ENCODE measurements at regions not wholly inside any gene's neighbourhood (a gene's known extent, or its start where the extent isn't known, plus 50 kb on each side); places are given as distances from the start of the nearest gene placed in this dataset.
"Not testable (repeated sequence)": the region's sequence is repeated elsewhere in the genome, so short reads cannot be mapped to it uniquely, and the experiment has no call there.

DNA sequence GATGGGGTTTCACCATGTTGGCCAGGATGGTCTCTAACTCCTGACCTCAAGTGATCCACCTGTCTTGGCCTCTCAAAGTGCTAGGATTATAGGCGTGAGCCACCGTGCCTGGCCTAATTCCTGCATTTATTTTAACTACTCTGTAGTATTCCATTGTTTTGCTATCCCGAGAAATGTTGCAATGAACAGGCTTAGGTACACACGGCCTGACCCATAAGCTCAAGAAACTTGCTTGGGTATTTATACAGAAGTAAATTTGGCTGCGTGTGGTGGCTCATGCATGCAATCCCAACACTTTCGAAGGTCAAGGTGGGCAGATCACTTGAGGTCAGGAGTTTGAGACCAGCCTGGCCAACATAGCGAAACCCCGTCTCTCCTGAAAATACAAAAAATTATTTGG is 67.1 kb upstream of the GPCPD1 start:
- 90% methylated on average over 8 of the region's 8 CpGs for WGBS (ENCODE audit: low lambda C conversion rate)
- H3K4me3 ChIP-seq (ENCODE audit: low read depth in 2 of 2, low read length in 1 of 2); H3K36me3 ChIP-seq (replicated peaks in 1 of 2; ENCODE audit: control insufficient read depth in 1 of 2, insufficient read depth in 2 of 2, low read length in 1 of 2); H3K4me1 ChIP-seq (ENCODE audit: control insufficient read depth in 1 of 2, insufficient read depth in 2 of 2, low read depth in 1 of 2, low read length in 1 of 2); POLR2A ChIA-PET; H3K9me2 ChIP-seq; H3K4me2 ChIP-seq; H3K9ac ChIP-seq; H2AFZ ChIP-seq (ENCODE audit: low read depth); H3F3A ChIP-seq (replicated peaks; ENCODE audit: insufficient read depth); H3K79me2 ChIP-seq (ENCODE audit: insufficient read depth); DNase-seq; H3K27ac ChIP-seq (ENCODE audit: low read depth in 2 of 2, low read length in 1 of 2); H3K27me3 ChIP-seq (ENCODE audit: insufficient read depth); H3K9me3 ChIP-seq; H4K20me1 ChIP-seq (ENCODE audit: insufficient read depth); CTCF ChIA-PET: not testable (repeated sequence)

- H3K79me2 ChIP-seq (ENCODE audit: insufficient read depth), result no peaks in the 10 kb centered on the region
- H3K27ac ChIP-seq (ENCODE audit: low read depth in 2 of 2, low read length in 1 of 2), result no peak overlapping the region
- H3K9me2 ChIP-seq, result no peaks in the 10 kb centered on the region
- WGBS (ENCODE audit: low lambda C conversion rate), result 78% methylated on average over 4 of the region's 4 CpGs
- no peak overlapping the region for H3K4me2 ChIP-seq
- no peak overlapping the region for H3K4me3 ChIP-seq (ENCODE audit: low read depth in 2 of 2, low read length in 1 of 2)
- no peaks in the 10 kb centered on the region for H3K36me3 ChIP-seq (replicated peaks in 1 of 2; ENCODE audit: control insufficient read depth in 1 of 2, insufficient read depth in 2 of 2, low read length in 1 of 2)
- H2AFZ ChIP-seq (ENCODE audit: low read depth), result no peak overlapping the region
- CTCF ChIA-PET, result no interaction called here
- H3K9ac ChIP-seq, result no peak overlapping the region
- no peaks in the 10 kb centered on the region for H4K20me1 ChIP-seq (ENCODE audit: insufficient read depth)
- no peaks in the 10 kb centered on the region for H3K27me3 ChIP-seq (ENCODE audit: insufficient read depth)
- no peaks in the 10 kb centered on the region for H3K4me1 ChIP-seq (ENCODE audit: control insufficient read depth in 1 of 2, insufficient read depth in 2 of 2, low read depth in 1 of 2, low read length in 1 of 2)
- POLR2A ChIA-PET, result no interaction called here
- TF ChIP-seq RFX5 (IDR thresholded peaks at IDR 0.05; ENCODE audit: low read length) (no peak), ELF1 (IDR thresholded peaks at IDR 0.05) (no peak), JUND (IDR thresholded peaks at IDR 0.05) (no peak)
- no peaks in the 10 kb centered on the region for H3F3A ChIP-seq (replicated peaks; ENCODE audit: insufficient read depth)
- no peak for DNase-seq
- no peaks in the 10 kb centered on the region for H3K9me3 ChIP-seq
These were observed 66.6 kb upstream of the GPCPD1 start for GRCh38 chr20:5677389-5677788.

- H3K36me3 ChIP-seq (replicated peaks in 1 of 2; ENCODE audit: control insufficient read depth in 1 of 2, insufficient read depth in 2 of 2, low read length in 1 of 2), result no peaks in the 10 kb centered on the region
- no peak overlapping the region for H3K27ac ChIP-seq (ENCODE audit: low read depth in 2 of 2, low read length in 1 of 2)
- H3K27me3 ChIP-seq (ENCODE audit: insufficient read depth), result no peaks in the 10 kb centered on the region
- no peak overlapping the region for H2AFZ ChIP-seq (ENCODE audit: low read depth)
- H4K20me1 ChIP-seq (ENCODE audit: insufficient read depth), result no peaks in the 10 kb centered on the region
- ChIA-PET CTCF (no interaction called here), POLR2A (no interaction called here)
- 76% methylated on average over 12 of the region's 12 CpGs for WGBS (ENCODE audit: low lambda C conversion rate)
- H3K4me3 ChIP-seq (ENCODE audit: low read depth in 2 of 2, low read length in 1 of 2), result no peak overlapping the region
- H3F3A ChIP-seq (replicated peaks; ENCODE audit: insufficient read depth), result no peaks in the 10 kb centered on the region
- H3K9ac ChIP-seq, result no peak overlapping the region
- H3K4me1 ChIP-seq (ENCODE audit: control insufficient read depth in 1 of 2, insufficient read depth in 2 of 2, low read depth in 1 of 2, low read length in 1 of 2), result no peaks in the 10 kb centered on the region
- no peak for TF ChIP-seq SIN3A (IDR thresholded peaks at IDR 0.05; ENCODE audit: borderline replicate concordance, low read depth, low read length)
- no peak for TF ChIP-seq FOXM1 (IDR thresholded peaks at IDR 0.05; ENCODE audit: low read depth)
- TF ChIP-seq GATA2 (CRISPR knock-in tag; IDR thresholded peaks at IDR 0.05), result no peak
- no peak for TF ChIP-seq EP300 (IDR thresholded peaks at IDR 0.05; ENCODE audit: borderline replicate concordance in 1 of 2, low read depth in 1 of 2, low read length in 1 of 2)
- TF ChIP-seq ELF1 (IDR thresholded peaks at IDR 0.05), result no peak
- TF ChIP-seq TEAD4 (IDR thresholded peaks at IDR 0.05; ENCODE audit: borderline replicate concordance, insufficient read depth), result no peak
- no peak for TF ChIP-seq REST (IDR thresholded peaks at IDR 0.05; ENCODE audit: low read depth, low read length)
- H3K9me3 ChIP-seq, result no peaks in the 10 kb centered on the region
- H3K9me2 ChIP-seq, result no peaks in the 10 kb centered on the region
- no peak overlapping the region for H3K4me2 ChIP-seq
- no peaks in the 10 kb centered on the region for H3K79me2 ChIP-seq (ENCODE audit: insufficient read depth)
- no peak for DNase-seq
These were observed 64.6 kb upstream of the GPCPD1 start for GRCh38 chr20:5675103-5676091.

Measured in SK-N-SH (cell line).